HEK293 (cell line): ENCODE measurements at regions not wholly inside any gene's neighbourhood (a gene's known extent, or its start where the extent isn't known, plus 50 kb on each side); places are given as distances from the start of the nearest gene placed in this dataset.

ENCODE experiments used
- CTCF ChIA-PET: fragments of 350-600 bp; formaldehyde crosslinking; extraction: SDS; loops from one replicate; lab custom pipeline; 2021; ENCODE audit warnings: antibody characterized with exemption; lab: Yijun Ruan, JAX
- POLR2A ChIA-PET: fragments of 300-600 bp; formaldehyde crosslinking; extraction: SDS; loops from one replicate; lab custom pipeline; 2020; ENCODE audit warnings: antibody characterized with exemption, inconsistent platforms; lab: Yijun Ruan, JAX
- H3K27ac ChIP-seq: fragments of 200-500 bp; sonication (Bioruptor generic); 2 replicates; pipeline ENCODE4 v1.5.1; 2014; ENCODE audit warnings: low read depth, low read length, control low read depth, inconsistent platforms; ENCODE audit errors: extremely low read depth
- H3K36me3 ChIP-seq, 2 experiments: fragments of 200-500 bp in 1 of 2; sonication (Bioruptor generic) in 1 of 2; 1 replicate in 1 of 2; 2 replicates in 1 of 2; pipeline ENCODE4 v1.5.1; 2014 to 2017; ENCODE audit warnings: inconsistent platforms in 2 of 2, low read length in 2 of 2; ENCODE audit not compliant: control insufficient read depth in 2 of 2, insufficient read depth in 1 of 2
- H3K4me1 ChIP-seq: fragments of 200-500 bp; sonication (Bioruptor generic); 2 replicates; pipeline ENCODE4 v1.5.1; 2014; ENCODE audit warnings: mild to moderate bottlenecking, low read length, inconsistent platforms; ENCODE audit not compliant: control insufficient read depth, insufficient read depth
- H3K4me3 ChIP-seq: 2 replicates; pipeline ENCODE4 v1.5.1; 2011; ENCODE audit warnings: low read depth, mild to moderate bottlenecking, control low read depth, low read length, moderate library complexity
- H3K9me3 ChIP-seq: fragments of 200-500 bp; sonication (Bioruptor generic); 2 replicates; pipeline ENCODE4 v1.5.1; 2014; ENCODE audit warnings: low read depth, low read length, inconsistent platforms; ENCODE audit not compliant: control insufficient read depth, insufficient read depth
- KLF9 ChIP-seq: fragments of 450-650 bp; formaldehyde crosslinking; IDR thresholded peaks from 2 replicates; pipeline ENCODE4 v1.5.1; 2016; ENCODE audit warnings: missing biosample characterization, missing genetic modification characterization, low read depth
- MZF1 ChIP-seq: fragments of 450-650 bp; formaldehyde crosslinking; IDR thresholded peaks from 2 replicates; pipeline ENCODE4 v1.5.1; 2017; ENCODE audit warnings: missing biosample characterization, missing genetic modification characterization, borderline replicate concordance
- OSR2 ChIP-seq: fragments of 450-650 bp; formaldehyde crosslinking; IDR thresholded peaks from 2 replicates; pipeline ENCODE4 v1.5.1; 2016; ENCODE audit warnings: missing biosample characterization, missing genetic modification characterization
- PRDM1 ChIP-seq: fragments of 450-650 bp; formaldehyde crosslinking; IDR thresholded peaks from 2 replicates; pipeline ENCODE4; 2016; ENCODE audit warnings: missing biosample characterization, missing genetic modification characterization
- SP2 ChIP-seq: fragments of 450-650 bp; formaldehyde crosslinking; IDR thresholded peaks from 2 replicates; pipeline ENCODE4 v1.5.1; 2016; ENCODE audit warnings: missing biosample characterization, missing genetic modification characterization
- ZBTB20 ChIP-seq: fragments of 450-650 bp; formaldehyde crosslinking; IDR thresholded peaks from 2 replicates; pipeline ENCODE4 v1.5.1; 2016; ENCODE audit warnings: missing biosample characterization, missing genetic modification characterization
- ZFP41 ChIP-seq: fragments of 450-650 bp; formaldehyde crosslinking; IDR thresholded peaks from 2 replicates; pipeline ENCODE4 v1.5.1; 2016; ENCODE audit warnings: missing biosample characterization, missing genetic modification characterization, borderline replicate concordance
- ZIC2 ChIP-seq: fragments of 450-650 bp; formaldehyde crosslinking; IDR thresholded peaks from 2 replicates; pipeline ENCODE4 v1.5.1; 2016; ENCODE audit warnings: missing biosample characterization, missing genetic modification characterization
- ZNF16 ChIP-seq: fragments of 450-650 bp; formaldehyde crosslinking; IDR thresholded peaks from 2 replicates; pipeline ENCODE4 v1.5.1; 2016; ENCODE audit warnings: low read depth, missing biosample characterization, missing genetic modification characterization
- ZNF23 ChIP-seq: fragments of 450-650 bp; formaldehyde crosslinking; IDR thresholded peaks from 2 replicates; pipeline ENCODE4 v1.5.1; 2016; ENCODE audit warnings: missing biosample characterization, missing genetic modification characterization, borderline replicate concordance
- ZNF24 ChIP-seq: fragments of 450-650 bp; formaldehyde crosslinking; IDR thresholded peaks from 2 replicates; pipeline ENCODE4 v1.5.1; 2016; ENCODE audit warnings: missing biosample characterization, missing genetic modification characterization
- ZNF248 ChIP-seq: fragments of 450-650 bp; formaldehyde crosslinking; IDR thresholded peaks from 2 replicates; pipeline ENCODE4 v1.5.1; 2017; ENCODE audit warnings: missing biosample characterization, missing genetic modification characterization
- ZNF26 ChIP-seq: fragments of 450-650 bp; formaldehyde crosslinking; IDR thresholded peaks from 2 replicates; pipeline ENCODE4 v1.5.1; 2016; ENCODE audit warnings: missing biosample characterization, missing genetic modification characterization
- ZNF48 ChIP-seq: fragments of 450-650 bp; formaldehyde crosslinking; IDR thresholded peaks from 2 replicates; pipeline ENCODE4 v1.5.1; 2016; ENCODE audit warnings: missing biosample characterization, missing genetic modification characterization
- ZNF521 ChIP-seq: fragments of 450-650 bp; formaldehyde crosslinking; IDR thresholded peaks from 2 replicates; pipeline ENCODE4 v1.5.1; 2017; ENCODE audit warnings: missing biosample characterization, mild to moderate bottlenecking, missing genetic modification characterization
- ZSCAN16 ChIP-seq: fragments of 450-650 bp; formaldehyde crosslinking; IDR thresholded peaks from 2 replicates; pipeline ENCODE4 v1.5.1; 2016; ENCODE audit warnings: missing biosample characterization, missing genetic modification characterization
- TF ChIP-seq, protein P1 (sequence below): fragments of 450-650 bp; formaldehyde crosslinking; IDR thresholded peaks from 2 replicates; pipeline ENCODE4 v1.5.1; 2016; ENCODE audit warnings: missing biosample characterization, missing genetic modification characterization
- TF ChIP-seq, protein P2 (sequence below): fragments of 450-650 bp; formaldehyde crosslinking; IDR thresholded peaks from 2 replicates; pipeline ENCODE4 v1.5.1; 2017; ENCODE audit warnings: missing biosample characterization, missing genetic modification characterization

- Histone ChIP-seq H3K4me3 (no peak overlapping the region), H3K27ac (no peak overlapping the region), H3K9me3 (no peaks in the 10 kb centered on the region), H3K4me1 (no peaks in the 10 kb centered on the region), H3K36me3 (no peaks in the 10 kb centered on the region)
- POLR2A ChIA-PET, result no interaction called here
- CTCF ChIA-PET, result interaction anchor here (0.7 kb wide), 1 partner anchor 24 kb away, joined by 3 read pairs; no protein-coding TSS in a partner anchor
- TF ChIP-seq ZNF26 (tag by site-specific recombination) (no peak), ZNF48 (tag by site-specific recombination) (no peak), SP2 (tag by site-specific recombination) (no peak)
Measured at GRCh38 chrX:26672571-26672970, 456.6 kb downstream of the MAGEB5 start.

- H3K36me3 ChIP-seq, result no peaks in the 10 kb centered on the region
- POLR2A ChIA-PET, result no interaction called here
- H3K9me3 ChIP-seq, result no peaks in the 10 kb centered on the region
- CTCF ChIA-PET, result no interaction called here
- no peaks in the 10 kb centered on the region for H3K4me1 ChIP-seq
- TF ChIP-seq ZSCAN16 (tag by site-specific recombination) (no peak), PRDM1 (no peak), ZIC2 (tag by site-specific recombination) (no peak), ZFP41 (tag by site-specific recombination) (no peak), ZNF16 (tag by site-specific recombination) (no peak), MZF1 (tag by site-specific recombination) (no peak), OSR2 (tag by site-specific recombination) (no peak), ZNF521 (tag by site-specific recombination) (no peak), KLF9 (no peak), ZNF24 (tag by site-specific recombination) (no peak), ZBTB20 (no peak), ZNF23 (tag by site-specific recombination) (no peak), SP2 (tag by site-specific recombination) (no peak), ZNF248 (tag by site-specific recombination) (no peak)
- TF ChIP-seq, protein P1, sequence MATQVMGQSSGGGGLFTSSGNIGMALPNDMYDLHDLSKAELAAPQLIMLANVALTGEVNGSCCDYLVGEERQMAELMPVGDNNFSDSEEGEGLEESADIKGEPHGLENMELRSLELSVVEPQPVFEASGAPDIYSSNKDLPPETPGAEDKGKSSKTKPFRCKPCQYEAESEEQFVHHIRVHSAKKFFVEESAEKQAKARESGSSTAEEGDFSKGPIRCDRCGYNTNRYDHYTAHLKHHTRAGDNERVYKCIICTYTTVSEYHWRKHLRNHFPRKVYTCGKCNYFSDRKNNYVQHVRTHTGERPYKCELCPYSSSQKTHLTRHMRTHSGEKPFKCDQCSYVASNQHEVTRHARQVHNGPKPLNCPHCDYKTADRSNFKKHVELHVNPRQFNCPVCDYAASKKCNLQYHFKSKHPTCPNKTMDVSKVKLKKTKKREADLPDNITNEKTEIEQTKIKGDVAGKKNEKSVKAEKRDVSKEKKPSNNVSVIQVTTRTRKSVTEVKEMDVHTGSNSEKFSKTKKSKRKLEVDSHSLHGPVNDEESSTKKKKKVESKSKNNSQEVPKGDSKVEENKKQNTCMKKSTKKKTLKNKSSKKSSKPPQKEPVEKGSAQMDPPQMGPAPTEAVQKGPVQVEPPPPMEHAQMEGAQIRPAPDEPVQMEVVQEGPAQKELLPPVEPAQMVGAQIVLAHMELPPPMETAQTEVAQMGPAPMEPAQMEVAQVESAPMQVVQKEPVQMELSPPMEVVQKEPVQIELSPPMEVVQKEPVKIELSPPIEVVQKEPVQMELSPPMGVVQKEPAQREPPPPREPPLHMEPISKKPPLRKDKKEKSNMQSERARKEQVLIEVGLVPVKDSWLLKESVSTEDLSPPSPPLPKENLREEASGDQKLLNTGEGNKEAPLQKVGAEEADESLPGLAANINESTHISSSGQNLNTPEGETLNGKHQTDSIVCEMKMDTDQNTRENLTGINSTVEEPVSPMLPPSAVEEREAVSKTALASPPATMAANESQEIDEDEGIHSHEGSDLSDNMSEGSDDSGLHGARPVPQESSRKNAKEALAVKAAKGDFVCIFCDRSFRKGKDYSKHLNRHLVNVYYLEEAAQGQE (tag by site-specific recombination), result no peak
- TF ChIP-seq, protein P2, sequence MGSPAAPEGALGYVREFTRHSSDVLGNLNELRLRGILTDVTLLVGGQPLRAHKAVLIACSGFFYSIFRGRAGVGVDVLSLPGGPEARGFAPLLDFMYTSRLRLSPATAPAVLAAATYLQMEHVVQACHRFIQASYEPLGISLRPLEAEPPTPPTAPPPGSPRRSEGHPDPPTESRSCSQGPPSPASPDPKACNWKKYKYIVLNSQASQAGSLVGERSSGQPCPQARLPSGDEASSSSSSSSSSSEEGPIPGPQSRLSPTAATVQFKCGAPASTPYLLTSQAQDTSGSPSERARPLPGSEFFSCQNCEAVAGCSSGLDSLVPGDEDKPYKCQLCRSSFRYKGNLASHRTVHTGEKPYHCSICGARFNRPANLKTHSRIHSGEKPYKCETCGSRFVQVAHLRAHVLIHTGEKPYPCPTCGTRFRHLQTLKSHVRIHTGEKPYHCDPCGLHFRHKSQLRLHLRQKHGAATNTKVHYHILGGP (tag by site-specific recombination), result no peak
- H3K4me3 ChIP-seq, result no peak overlapping the region
- H3K27ac ChIP-seq, result no peak overlapping the region
Measured at GRCh38 chrX:26670521-26670920, 454.6 kb downstream of the MAGEB5 start.
